ENCODE measurements at regions not wholly inside any gene's neighbourhood (a gene's known extent, or its start where the extent isn't known, plus 50 kb on each side); places are given as distances from the start of the nearest gene placed in this dataset.

GRCh38 chr3:113339616-113340244 is 101.6 kb downstream of the CFAP44 start:
- intact Hi-C loops (cut with micrococcal nuclease; ENCODE audit: unreplicated experiment), result no loop called here
- Histone ChIP-seq H3K27ac (ENCODE audit: low read depth, low read length, poor library complexity, severe bottlenecking) (no peak overlapping the region), H3K36me3 (ENCODE audit: insufficient read depth, low read length) (no peaks in the 10 kb centered on the region), H3K4me2 (ENCODE audit: low read length) (no peak overlapping the region), H3K79me2 (ENCODE audit: insufficient read depth, low read depth, low read length) (no peaks in the 10 kb centered on the region), H2AFZ (ENCODE audit: low read length) (no peak overlapping the region), H4K20me1 (ENCODE audit: insufficient read depth, low read length) (no peaks in the 10 kb centered on the region), H3K9me3 (ENCODE audit: low read length) (no peaks in the 10 kb centered on the region), H3K9me2 (ENCODE audit: insufficient read depth, low read length) (no peaks in the 10 kb centered on the region), H3K4me3 (ENCODE audit: low read depth, low read length, poor library complexity, severe bottlenecking) (no peak overlapping the region), H3K4me1 (ENCODE audit: insufficient read depth, low read length, poor library complexity, severe bottlenecking) (no peaks in the 10 kb centered on the region)
- no peak for TF ChIP-seq EZH2phosphoT487 (IDR thresholded peaks at IDR 0.05; ENCODE audit: borderline replicate concordance, low read depth, low read length)
- TF ChIP-seq, protein P1, sequence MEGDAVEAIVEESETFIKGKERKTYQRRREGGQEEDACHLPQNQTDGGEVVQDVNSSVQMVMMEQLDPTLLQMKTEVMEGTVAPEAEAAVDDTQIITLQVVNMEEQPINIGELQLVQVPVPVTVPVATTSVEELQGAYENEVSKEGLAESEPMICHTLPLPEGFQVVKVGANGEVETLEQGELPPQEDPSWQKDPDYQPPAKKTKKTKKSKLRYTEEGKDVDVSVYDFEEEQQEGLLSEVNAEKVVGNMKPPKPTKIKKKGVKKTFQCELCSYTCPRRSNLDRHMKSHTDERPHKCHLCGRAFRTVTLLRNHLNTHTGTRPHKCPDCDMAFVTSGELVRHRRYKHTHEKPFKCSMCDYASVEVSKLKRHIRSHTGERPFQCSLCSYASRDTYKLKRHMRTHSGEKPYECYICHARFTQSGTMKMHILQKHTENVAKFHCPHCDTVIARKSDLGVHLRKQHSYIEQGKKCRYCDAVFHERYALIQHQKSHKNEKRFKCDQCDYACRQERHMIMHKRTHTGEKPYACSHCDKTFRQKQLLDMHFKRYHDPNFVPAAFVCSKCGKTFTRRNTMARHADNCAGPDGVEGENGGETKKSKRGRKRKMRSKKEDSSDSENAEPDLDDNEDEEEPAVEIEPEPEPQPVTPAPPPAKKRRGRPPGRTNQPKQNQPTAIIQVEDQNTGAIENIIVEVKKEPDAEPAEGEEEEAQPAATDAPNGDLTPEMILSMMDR (conservative IDR thresholded peaks at IDR 0.05; ENCODE audit: low read length), result peak; percentile 63
- no TSS peak for BruUV-seq (replicated peaks)
- ChIA-PET POLR2A (interaction anchor here (0.6 kb wide), 1 partner anchor 216 kb away, joined by 4 read pairs; no protein-coding TSS in a partner anchor), CTCF (ENCODE audit: unreplicated experiment) (interaction anchor here (0.6 kb wide), 1 partner anchor 52 kb away, joined by 4 read pairs; no protein-coding TSS in a partner anchor)
- peak; percentile 3 for DNase-seq (ENCODE audit: low spot score)

Measured in OCI-LY7 (cell line).